Thyroid gland (tissue), 4 donors: ENCODE measurements at regions not wholly inside any gene's neighbourhood (a gene's known extent, or its start where the extent isn't known, plus 50 kb on each side); places are given as distances from the start of the nearest gene placed in this dataset.
A peak's percentile ranks its signal among the peaks of the same experiment; 100 is the strongest.

Experiments used
- DNase-seq, 2 donors: peaks; one replicate each; pipeline ENCODE4 v3.0.0-alpha.2; 2019
- H3K27ac ChIP-seq, 3 donors: fragments of 200-600 bp; sonication (generic); 1 replicate in 2 of 3; 2 replicates in 1 of 3; pipeline ENCODE4 v1.5.1; 2016 to 2019; ENCODE audit warnings: mild to moderate bottlenecking in 1 of 3, moderate library complexity in 1 of 3
- H3K27me3 ChIP-seq: fragments of 200-600 bp; sonication (generic); one replicate; pipeline ENCODE4 v1.5.1; 2019
- H3K36me3 ChIP-seq, 2 donors: fragments of 200-600 bp; sonication (generic); one replicate each; pipeline ENCODE4 v1.5.1; 2016 to 2019
- H3K4me1 ChIP-seq, 2 donors: fragments of 200-600 bp; sonication (generic); one replicate each; pipeline ENCODE4 v1.5.1; 2017 to 2019
- H3K4me3 ChIP-seq, 3 donors: fragments of 200-600 bp; sonication (generic); replicated peaks in 1 of 3; 1 replicate in 2 of 3; 2 replicates in 1 of 3; pipeline ENCODE4 v1.5.1; 2016; ENCODE audit warnings: mild to moderate bottlenecking in 1 of 3
- H3K9me3 ChIP-seq: fragments of 200-600 bp; sonication (generic); one replicate; pipeline ENCODE4 v1.5.1; 2017
- CTCF ChIP-seq, 6 experiments: fragments of 200-600 bp in 3 of 6; fragments of 450-650 bp in 3 of 6; sonication (generic) in 3 of 6; IDR thresholded peaks; one replicate each; pipeline ENCODE4 v1.5.1; 2016 to 2019; ENCODE audit warnings: antibody characterized with exemption in 6 of 6, mild to moderate bottlenecking in 2 of 6, inconsistent platforms in 1 of 6, moderate library complexity in 1 of 6
- POLR2A ChIP-seq, 2 donors: fragments of 450-650 bp; IDR thresholded peaks; one replicate each; pipeline ENCODE4 v1.6.1; 2017; ENCODE audit warnings: antibody characterized with exemption in 2 of 2, mild to moderate bottlenecking in 2 of 2, moderate library complexity in 1 of 2
- WGBS, 2 donors: methylation state at CpG; one replicate each; pipeline ENCODE4 v1.1.5; 2017; 5-methylcytosine and 5-hydroxymethylcytosine counted together
- intact Hi-C: fragments of 100-400 bp; cut with DNase I; formaldehyde crosslinking; loops from one replicate; pipeline ENCODE4 v1.15.1; 2023

- no peak for DNase-seq
- intact Hi-C loops: no loop called here
- Histone ChIP-seq H3K4me3 (no peak overlapping the region), H3K9me3 (no peaks in the 10 kb centered on the region), H3K36me3 (no peaks in the 10 kb centered on the region), H3K27ac (peak overlapping the region; percentile 60 to 71 (median 68)), H3K27me3 (no peaks in the 10 kb centered on the region), H3K4me1 (peaks cover 13 to 20% of the 10 kb centered on the region in 2 donors)
- 58 to 68% methylated on average over 3 of the region's 3 CpGs for WGBS, 2 donors
- TF ChIP-seq CTCF (IDR thresholded peaks at IDR 0.05): no peak
- TF ChIP-seq POLR2A (IDR thresholded peaks at IDR 0.05): no peak
Observed at GRCh38 chr10:36766940-36767339, 358.5 kb upstream of the ANKRD30A start.

- intact Hi-C loops: no loop called here
- H3K27ac ChIP-seq: peak overlapping the region; percentile 60 to 71 (median 68)
Observed at GRCh38 chr10:36766415-36766810, 359.0 kb upstream of the ANKRD30A start.

GRCh38 chr10:36765782-36766414, 359.5 kb upstream of the ANKRD30A start:
- 26 to 30% methylated on average over 2 of the region's 2 CpGs for WGBS, 2 donors
- H3K27me3 ChIP-seq: no peaks in the 10 kb centered on the region
- H3K27ac ChIP-seq: peak overlapping the region; percentile 60 to 71 (median 68)
- intact Hi-C loops: no loop called here
- H3K36me3 ChIP-seq: no peaks in the 10 kb centered on the region
- peaks cover 13 to 20% of the 10 kb centered on the region in 2 donors for H3K4me1 ChIP-seq
- DNase-seq: no peak
- TF ChIP-seq POLR2A (IDR thresholded peaks at IDR 0.05): no peak
- no peak for TF ChIP-seq CTCF (IDR thresholded peaks at IDR 0.05)
- no peak overlapping the region for H3K4me3 ChIP-seq
- no peaks in the 10 kb centered on the region for H3K9me3 ChIP-seq

More at GRCh38 chr10:36766415-36766810, 359.0 kb upstream of the ANKRD30A start:
- no peak for DNase-seq
- Histone ChIP-seq H3K9me3 (no peaks in the 10 kb centered on the region), H3K4me3 (no peak overlapping the region), H3K36me3 (no peaks in the 10 kb centered on the region), H3K27me3 (no peaks in the 10 kb centered on the region), H3K4me1 (peaks cover 13 to 20% of the 10 kb centered on the region in 2 donors)
- TF ChIP-seq CTCF (IDR thresholded peaks at IDR 0.05) (no peak), POLR2A (IDR thresholded peaks at IDR 0.05) (no peak)
- WGBS, 2 donors: 71 to 74% methylated on average over 2 of the region's 2 CpGs

- TF ChIP-seq POLR2A (IDR thresholded peaks at IDR 0.05) (no peak), CTCF (IDR thresholded peaks at IDR 0.05) (no peak)
- H3K4me1 ChIP-seq: peaks cover 13 to 20% of the 10 kb centered on the region in 2 donors
- H3K4me3 ChIP-seq: no peak overlapping the region
- peak overlapping the region; percentile 60 to 71 (median 68) for H3K27ac ChIP-seq
- no peak for DNase-seq
- H3K9me3 ChIP-seq: no peaks in the 10 kb centered on the region
- WGBS, 2 donors: 94 to 95% methylated on average over 4 of the region's 4 CpGs
- no peaks in the 10 kb centered on the region for H3K36me3 ChIP-seq
- intact Hi-C loops: no loop called here
- H3K27me3 ChIP-seq: no peaks in the 10 kb centered on the region
Observed at GRCh38 chr10:36764823-36765222, 360.6 kb upstream of the ANKRD30A start.

GRCh38 chr10:36761121-36761520, 364.3 kb upstream of the ANKRD30A start:
- Histone ChIP-seq H3K27me3 (no peaks in the 10 kb centered on the region), H3K9me3 (no peaks in the 10 kb centered on the region), H3K27ac (no peak overlapping the region), H3K4me3 (no peak overlapping the region), H3K4me1 (peaks cover 3 to 9% of the 10 kb centered on the region in 2 donors), H3K36me3 (no peaks in the 10 kb centered on the region)
- 91 to 100% methylated on average over 1 of the region's 1 CpG for WGBS, 2 donors
- intact Hi-C loops: no loop called here
- TF ChIP-seq POLR2A (IDR thresholded peaks at IDR 0.05) (no peak), CTCF (IDR thresholded peaks at IDR 0.05) (no peak)
- DNase-seq: no peak
